K562 (cell line): ENCODE measurements at regions not wholly inside any gene's neighbourhood (a gene's known extent, or its start where the extent isn't known, plus 50 kb on each side); places are given as distances from the start of the nearest gene placed in this dataset.

Experiments
- ATAC-seq: fragments of 200-7000 bp; cut with Tn5 transposase; 3 replicates; pipeline ENCODE4 v1.9.1; 2020; ENCODE audit warnings: moderate library complexity
- BruUV-seq: library from RNA; stranded (reverse); fragments of 400-500 nt; replicated peaks from 2 replicates; lab custom pipeline; 2021; lab: Mats Ljungman, UMichigan
- CTCF ChIA-PET: fragments of 300-600 bp; formaldehyde crosslinking; extraction: SDS; loops from one replicate; lab custom pipeline; 2021; ENCODE audit warnings: low intra/inter-chr PET ratio; lab: Yijun Ruan, JAX
- POLR2A ChIA-PET: fragments of 300-600, 350-650 bp; sonication (Branson Sonifier 250); formaldehyde crosslinking; extraction: SDS; loops from one replicate; lab custom pipeline; 2021; ENCODE audit warnings: antibody characterized with exemption, inconsistent platforms; lab: Yijun Ruan, JAX
- DNase-seq, 4 experiments: peaks; one replicate each; pipeline versions ENCODE4 v3.0.0 to v3.0.0-alpha.2; 2011 to 2018; ENCODE audit warnings: low spot score in 3 of 4, mixed read lengths in 3 of 4; ENCODE audit errors: extremely low read depth in 1 of 4
- FAIRE-seq: peaks from 2 replicates; lab custom pipeline; 2011; peaks lifted over from hg19 to GRCh38; lab: Jason Lieb, UNC
- H2AFZ ChIP-seq: 2 replicates; pipeline ENCODE4 v1.6.0; 2011; ENCODE audit warnings: low read depth, low read length, control low read depth, inconsistent platforms
- H3K27ac ChIP-seq: fragments of 200-600 bp; 3 replicates; pipeline ENCODE4 v1.8.0; 2011; ENCODE audit warnings: low read depth, mild to moderate bottlenecking, control low read depth, inconsistent platforms, low read length, moderate library complexity, mixed read lengths; ENCODE audit errors: extremely low read depth
- H3K27me3 ChIP-seq, 2 experiments: fragments of 300-600 bp in 1 of 2; 2 replicates in 1 of 2; 3 replicates in 1 of 2; pipeline versions ENCODE4 v1.6.0 to v1.8.0; 2011; ENCODE audit warnings: inconsistent platforms in 2 of 2, low read length in 2 of 2, mild to moderate bottlenecking in 1 of 2, mixed read lengths in 1 of 2, moderate library complexity in 1 of 2; ENCODE audit not compliant: control insufficient read depth in 2 of 2, insufficient read depth in 2 of 2
- H3K36me3 ChIP-seq: fragments of 300-600 bp; 3 replicates; pipeline ENCODE4 v1.8.0; 2011; ENCODE audit warnings: mild to moderate bottlenecking, low read length, inconsistent platforms; ENCODE audit not compliant: control insufficient read depth, insufficient read depth
- H3K4me1 ChIP-seq, 2 experiments: fragments of 200-600 bp in 1 of 2; replicated peaks in 1 of 2; 2 replicates in 1 of 2; 3 replicates in 1 of 2; pipeline versions ENCODE4 v1.5.1 to v1.8.0; 2011; ENCODE audit warnings: inconsistent platforms in 2 of 2, low read length in 2 of 2, mild to moderate bottlenecking in 1 of 2, mixed read lengths in 1 of 2, moderate library complexity in 1 of 2; ENCODE audit not compliant: control insufficient read depth in 2 of 2, insufficient read depth in 2 of 2
- H3K4me2 ChIP-seq: 2 replicates; pipeline ENCODE4 v1.6.1; 2011; ENCODE audit warnings: low read length, control low read depth, inconsistent platforms, mixed read lengths; ENCODE audit not compliant: insufficient read depth
- H3K4me3 ChIP-seq: fragments of 200-600 bp; sonication (generic), shearing (Covaris generic); 2 replicates; pipeline ENCODE4 v1.5.1; 2016; ENCODE audit warnings: control low read depth, inconsistent platforms
- H3K79me2 ChIP-seq: fragments of 200-600 bp; 3 replicates; pipeline ENCODE4 v1.8.0; 2011; ENCODE audit warnings: low read length, inconsistent platforms; ENCODE audit not compliant: control insufficient read depth, insufficient read depth
- H3K9ac ChIP-seq, 2 experiments: 2 replicates each; pipeline versions ENCODE4 v1.6.0 to v1.6.1; 2011; ENCODE audit warnings: low read depth in 2 of 2, low read length in 2 of 2, control low read depth in 1 of 2, inconsistent platforms in 1 of 2, mild to moderate bottlenecking in 1 of 2, mixed read lengths in 1 of 2; ENCODE audit not compliant: insufficient read depth in 1 of 2
- H3K9me1 ChIP-seq: one replicate; pipeline ENCODE4 v1.6.0; 2011; ENCODE audit warnings: inconsistent platforms, mild to moderate bottlenecking, low read length, moderate library complexity; ENCODE audit not compliant: control insufficient read depth, insufficient read depth
- H3K9me3 ChIP-seq: replicated peaks from 2 replicates; pipeline ENCODE4 v1.5.1; 2011; ENCODE audit warnings: low read depth, low read length, inconsistent platforms; ENCODE audit not compliant: control insufficient read depth, insufficient read depth
- H4K20me1 ChIP-seq: replicated peaks from 2 replicates; pipeline ENCODE4 v1.6.1; 2011; ENCODE audit warnings: low read length, inconsistent platforms, mixed read lengths; ENCODE audit not compliant: control insufficient read depth, insufficient read depth
- ATF1 ChIP-seq, 2 experiments: fragments of 450-650 bp in 1 of 2; IDR thresholded peaks; 2 replicates each; pipeline ENCODE4 v1.6.1; 2016; ENCODE audit warnings: missing compliant biosample characterization in 1 of 2, missing genetic modification characterization in 1 of 2
- CBX1 ChIP-seq: sonication (generic); IDR thresholded peaks from 2 replicates; pipeline ENCODE4 v1.6.1; 2016; ENCODE audit warnings: antibody characterized with exemption, low read depth, mild to moderate bottlenecking
- CREM ChIP-seq: IDR thresholded peaks from 2 replicates; pipeline ENCODE4 v1.6.1; 2014; ENCODE audit warnings: antibody characterized with exemption, low read depth
- EP300 ChIP-seq: IDR thresholded peaks from 2 replicates; pipeline ENCODE4 v1.6.1; 2012; ENCODE audit warnings: low read length, improper control_type of control experiment
- FOXJ2 ChIP-seq: fragments of 200-800 bp; sonication (Bioruptor generic); IDR thresholded peaks from 2 replicates; pipeline ENCODE4 v1.6.1; 2016; ENCODE audit warnings: missing genetic modification characterization, missing compliant biosample characterization
- HMG20B ChIP-seq: fragments of 250-450 bp; sonication (Bioruptor Pico); IDR thresholded peaks from 2 replicates; pipeline ENCODE4 v1.5.0; 2021; ENCODE audit warnings: mild to moderate bottlenecking
- KAT8 ChIP-seq: fragments of 450-650 bp; IDR thresholded peaks from 2 replicates; pipeline ENCODE4 v1.6.1; 2016; ENCODE audit warnings: low read depth, mild to moderate bottlenecking
- POLR3G ChIP-seq: IDR thresholded peaks from 2 replicates; pipeline ENCODE4 v1.6.1; 2011; ENCODE audit not compliant: insufficient read length, insufficient replicate concordance; ENCODE audit errors: extremely low read depth
- RBM15 ChIP-seq: fragments of 200-400 bp; formaldehyde crosslinking; IDR thresholded peaks from 2 replicates; pipeline ENCODE4 v1.6.1; 2018; ENCODE audit warnings: mild to moderate bottlenecking, low read length, moderate library complexity; ENCODE audit not compliant: insufficient read depth
- ZC3H8 ChIP-seq: fragments of 450-650 bp; IDR thresholded peaks from 2 replicates; pipeline ENCODE4 v1.6.1; 2017
- ZFPM2 ChIP-seq: fragments of 250-450 bp; sonication (Bioruptor Pico); IDR thresholded peaks from 2 replicates; pipeline ENCODE4 v1.5.1; 2022; ENCODE audit warnings: mild to moderate bottlenecking
- ZNF140 ChIP-seq: fragments of 250-450 bp; sonication (Bioruptor Pico); IDR thresholded peaks from 2 replicates; pipeline ENCODE4 v1.8.0; 2021; ENCODE audit warnings: moderate library complexity, mild to moderate bottlenecking, inconsistent platforms
- ZNF584 ChIP-seq: fragments of 200-800 bp; sonication (Bioruptor generic); IDR thresholded peaks from 2 replicates; pipeline ENCODE4 v1.6.1; 2016; ENCODE audit warnings: low read depth, mild to moderate bottlenecking, missing genetic modification characterization, missing compliant biosample characterization
- WGBS: fragments of 100-300 bp; shearing (Covaris generic); methylation state at CpG from one replicate; pipeline ENCODE4 v1.1.6; 2016; ENCODE audit warnings: low coverage, mixed read lengths; ENCODE audit not compliant: insufficient coverage; ENCODE audit errors: missing lambda C conversion rate; 5-methylcytosine and 5-hydroxymethylcytosine counted together
- in situ Hi-C: fragments of 300-500 bp; cut with MboI; formaldehyde crosslinking; loops from 4 replicates; pipeline ENCODE4 v1.15.0; 2018; ENCODE audit warnings: inconsistent platforms, mixed read lengths
- intact Hi-C: fragments of 100-400 bp; cut with micrococcal nuclease; formaldehyde crosslinking; loops from 2 replicates; pipeline ENCODE4 v1.14.2; 2022
- TF ChIP-seq, protein P1 (sequence below): sonication (generic); formaldehyde crosslinking; IDR thresholded peaks from 2 replicates; pipeline ENCODE4 v1.8.0; 2022; ENCODE audit warnings: missing genetic modification reagents, mild to moderate bottlenecking, borderline replicate concordance
- TF ChIP-seq, protein P2 (sequence below), 2 experiments: fragments of 450-650 bp; IDR thresholded peaks; 2 replicates each; pipeline ENCODE4 v1.6.1; 2016
- TF ChIP-seq, protein P3 (sequence below): fragments of 250-450 bp; sonication (Bioruptor Pico); IDR thresholded peaks from 2 replicates; pipeline ENCODE4 v1.4.0; 2020; ENCODE audit warnings: mild to moderate bottlenecking, moderate library complexity

DNA sequence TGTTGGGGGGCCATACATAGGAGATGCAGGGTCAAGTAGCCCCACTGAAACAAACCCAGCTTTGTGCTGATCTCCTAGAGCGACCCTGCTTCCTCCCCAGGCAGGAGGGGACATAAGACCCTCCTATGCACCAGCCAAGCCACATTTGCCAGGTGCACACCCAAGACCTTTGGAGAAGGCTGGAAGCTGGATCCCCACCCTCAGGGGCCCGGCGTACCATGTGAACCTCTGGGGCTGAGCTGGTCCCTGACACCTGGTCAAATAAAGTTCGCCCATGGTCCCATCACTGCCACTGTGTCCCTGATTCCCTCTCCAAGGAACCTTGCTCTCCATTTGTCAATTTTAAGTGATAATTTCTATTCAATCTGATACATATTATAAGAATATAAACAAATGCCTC is 162.1 kb upstream of the VASH1 start:
- FAIRE-seq (no peak), ATAC-seq (no peak), DNase-seq (no peak)
- WGBS = 0% methylated on average over 1 of the region's 4 CpGs
- POLR2A ChIA-PET = interaction anchor here (0.7 kb wide), 1 partner anchor 113 kb away, joined by 3 read pairs; no protein-coding TSS in a partner anchor
- Histone ChIP-seq H2AFZ (no peak overlapping the region), H3K9ac (no peak overlapping the region), H3K9me3 (no peaks in the 10 kb centered on the region), H3K36me3 (no peaks in the 10 kb centered on the region), H3K4me1 (no peaks in the 10 kb centered on the region), H3K27me3 (peaks cover 5 to 22% of the 10 kb centered on the region in 2 experiments; a peak in 3 of 5 replicates), H3K4me2 (no peak overlapping the region), H3K4me3 (no peak overlapping the region), H4K20me1 (no peaks in the 10 kb centered on the region), H3K79me2 (no peaks in the 10 kb centered on the region), H3K9me1 (no peaks in the 10 kb centered on the region), H3K27ac (no peak overlapping the region)
- CTCF ChIA-PET = no interaction called here
- BruUV-seq = no TSS peak
- intact Hi-C loops (no loop called here), in situ Hi-C loops (no loop called here)
- TF ChIP-seq, protein P1, sequence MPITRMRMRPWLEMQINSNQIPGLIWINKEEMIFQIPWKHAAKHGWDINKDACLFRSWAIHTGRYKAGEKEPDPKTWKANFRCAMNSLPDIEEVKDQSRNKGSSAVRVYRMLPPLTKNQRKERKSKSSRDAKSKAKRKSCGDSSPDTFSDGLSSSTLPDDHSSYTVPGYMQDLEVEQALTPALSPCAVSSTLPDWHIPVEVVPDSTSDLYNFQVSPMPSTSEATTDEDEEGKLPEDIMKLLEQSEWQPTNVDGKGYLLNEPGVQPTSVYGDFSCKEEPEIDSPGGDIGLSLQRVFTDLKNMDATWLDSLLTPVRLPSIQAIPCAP (CRISPR knock-in tag) = no peak
- TF ChIP-seq ZFPM2 (CRISPR knock-in tag) = no peak
- no peak for TF ChIP-seq HMG20B (CRISPR knock-in tag)
- TF ChIP-seq CBX1 = no peak
- no peak for TF ChIP-seq CREM
- no peak for TF ChIP-seq POLR3G
- TF ChIP-seq KAT8 = no peak
- no peak for TF ChIP-seq FOXJ2 (tag)
- no peak for TF ChIP-seq ZNF584
- TF ChIP-seq, protein P2, sequence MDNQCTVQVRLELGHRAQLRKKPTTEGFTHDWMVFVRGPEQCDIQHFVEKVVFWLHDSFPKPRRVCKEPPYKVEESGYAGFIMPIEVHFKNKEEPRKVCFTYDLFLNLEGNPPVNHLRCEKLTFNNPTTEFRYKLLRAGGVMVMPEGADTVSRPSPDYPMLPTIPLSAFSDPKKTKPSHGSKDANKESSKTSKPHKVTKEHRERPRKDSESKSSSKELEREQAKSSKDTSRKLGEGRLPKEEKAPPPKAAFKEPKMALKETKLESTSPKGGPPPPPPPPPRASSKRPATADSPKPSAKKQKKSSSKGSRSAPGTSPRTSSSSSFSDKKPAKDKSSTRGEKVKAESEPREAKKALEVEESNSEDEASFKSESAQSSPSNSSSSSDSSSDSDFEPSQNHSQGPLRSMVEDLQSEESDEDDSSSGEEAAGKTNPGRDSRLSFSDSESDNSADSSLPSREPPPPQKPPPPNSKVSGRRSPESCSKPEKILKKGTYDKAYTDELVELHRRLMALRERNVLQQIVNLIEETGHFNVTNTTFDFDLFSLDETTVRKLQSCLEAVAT (IDR thresholded peaks at IDR 0.05) = no peak
- no peak for TF ChIP-seq EP300
- TF ChIP-seq, protein P3, sequence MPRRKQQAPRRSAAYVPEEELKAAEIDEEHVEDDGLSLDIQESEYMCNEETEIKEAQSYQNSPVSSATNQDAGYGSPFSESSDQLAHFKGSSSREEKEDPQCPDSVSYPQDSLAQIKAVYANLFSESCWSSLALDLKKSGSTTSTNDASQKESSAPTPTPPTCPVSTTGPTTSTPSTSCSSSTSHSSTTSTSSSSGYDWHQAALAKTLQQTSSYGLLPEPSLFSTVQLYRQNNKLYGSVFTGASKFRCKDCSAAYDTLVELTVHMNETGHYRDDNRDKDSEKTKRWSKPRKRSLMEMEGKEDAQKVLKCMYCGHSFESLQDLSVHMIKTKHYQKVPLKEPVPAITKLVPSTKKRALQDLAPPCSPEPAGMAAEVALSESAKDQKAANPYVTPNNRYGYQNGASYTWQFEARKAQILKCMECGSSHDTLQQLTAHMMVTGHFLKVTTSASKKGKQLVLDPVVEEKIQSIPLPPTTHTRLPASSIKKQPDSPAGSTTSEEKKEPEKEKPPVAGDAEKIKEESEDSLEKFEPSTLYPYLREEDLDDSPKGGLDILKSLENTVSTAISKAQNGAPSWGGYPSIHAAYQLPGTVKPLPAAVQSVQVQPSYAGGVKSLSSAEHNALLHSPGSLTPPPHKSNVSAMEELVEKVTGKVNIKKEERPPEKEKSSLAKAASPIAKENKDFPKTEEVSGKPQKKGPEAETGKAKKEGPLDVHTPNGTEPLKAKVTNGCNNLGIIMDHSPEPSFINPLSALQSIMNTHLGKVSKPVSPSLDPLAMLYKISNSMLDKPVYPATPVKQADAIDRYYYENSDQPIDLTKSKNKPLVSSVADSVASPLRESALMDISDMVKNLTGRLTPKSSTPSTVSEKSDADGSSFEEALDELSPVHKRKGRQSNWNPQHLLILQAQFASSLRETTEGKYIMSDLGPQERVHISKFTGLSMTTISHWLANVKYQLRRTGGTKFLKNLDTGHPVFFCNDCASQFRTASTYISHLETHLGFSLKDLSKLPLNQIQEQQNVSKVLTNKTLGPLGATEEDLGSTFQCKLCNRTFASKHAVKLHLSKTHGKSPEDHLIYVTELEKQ = no peak
- TF ChIP-seq ZNF140 (CRISPR knock-in tag) = no peak
- no peak for TF ChIP-seq RBM15
- no peak for TF ChIP-seq ZC3H8
- no peak for TF ChIP-seq ATF1 (CRISPR knock-in tag; IDR thresholded peaks at IDR 0.05)
- no peak for TF ChIP-seq ATF1 (tag; IDR thresholded peaks at IDR 0.05)
